WTC11 (cell line): ENCODE measurements at regions not wholly inside any gene's neighbourhood (a gene's known extent, or its start where the extent isn't known, plus 50 kb on each side); places are given as distances from the start of the nearest gene placed in this dataset.

Experiments used
- ATAC-seq: fragments of 200-7000 bp; cut with Tn5 transposase; 2 replicates; pipeline ENCODE4 v1.10.0; 2021; ENCODE audit warnings: mild to moderate bottlenecking, moderate library complexity
- CTCF ChIA-PET: fragments of 300-600 bp; sonication (Branson Sonifier 250); formaldehyde crosslinking; loops from one replicate; lab custom pipeline; 2021; ENCODE audit warnings: antibody characterized with exemption; lab: Charles Lee
- POLR2A ChIA-PET: fragments of 350-600 bp; sonication (Branson Sonifier 250); formaldehyde crosslinking; loops from one replicate; lab custom pipeline; 2021; ENCODE audit warnings: antibody characterized with exemption; lab: Charles Lee
- DNase-seq: peaks from one replicate; pipeline ENCODE4 v3.0.0; 2021; ENCODE audit warnings: low spot score
- H3K27ac Mint-ChIP-seq: 2 replicates; pipeline ENCODE4 v1.8.0; 2021; ENCODE audit warnings: mixed read lengths
- H3K27me3 Mint-ChIP-seq: 2 replicates; pipeline ENCODE4 v1.8.0; 2021; ENCODE audit warnings: low read depth, mild to moderate bottlenecking, moderate library complexity, mixed read lengths
- H3K36me3 Mint-ChIP-seq: 2 replicates; pipeline ENCODE4 v1.8.0; 2021; ENCODE audit warnings: mixed read lengths
- H3K4me1 Mint-ChIP-seq: 2 replicates; pipeline ENCODE4 v1.8.0; 2022; ENCODE audit warnings: mixed read lengths
- H3K4me3 Mint-ChIP-seq: 2 replicates; pipeline ENCODE4 v1.8.0; 2021; ENCODE audit warnings: mild to moderate bottlenecking, moderate library complexity, mixed read lengths
- H3K9me3 Mint-ChIP-seq: 2 replicates; pipeline ENCODE4 v1.8.0; 2021; ENCODE audit warnings: mixed read lengths
- ATF2 ChIP-seq: sonication (generic); formaldehyde crosslinking; IDR thresholded peaks from 2 replicates; pipeline ENCODE4 v1.8.1; 2022; ENCODE audit warnings: low read depth, missing genetic modification reagents, borderline replicate concordance
- ATF6 ChIP-seq: sonication (generic); formaldehyde crosslinking; IDR thresholded peaks from 2 replicates; pipeline ENCODE4 v1.8.1; 2023; ENCODE audit warnings: mild to moderate bottlenecking, missing genetic modification reagents
- CREB1 ChIP-seq: sonication (generic); formaldehyde crosslinking; IDR thresholded peaks from 2 replicates; pipeline ENCODE4 v1.8.0; 2023; ENCODE audit warnings: mild to moderate bottlenecking, missing genetic modification reagents
- CTCF ChIP-seq: fragments of 200-600 bp; IDR thresholded peaks from 2 replicates; pipeline ENCODE4 v1.8.0; 2022; ENCODE audit warnings: antibody characterized with exemption
- ERG ChIP-seq: fragments of 250-450 bp; sonication (Bioruptor Pico); IDR thresholded peaks from 2 replicates; pipeline ENCODE4 v1.8.0; 2021; ENCODE audit warnings: mild to moderate bottlenecking
- ESRRA ChIP-seq: sonication (generic); formaldehyde crosslinking; IDR thresholded peaks from 2 replicates; pipeline ENCODE4 v1.8.1; 2022; ENCODE audit warnings: mild to moderate bottlenecking, missing genetic modification reagents, borderline replicate concordance
- FOXJ3 ChIP-seq: sonication (generic); formaldehyde crosslinking; IDR thresholded peaks from 2 replicates; pipeline ENCODE4 v1.9.0; 2021; ENCODE audit warnings: missing genetic modification reagents, mild to moderate bottlenecking, borderline replicate concordance
- GRHL2 ChIP-seq: fragments of 250-450 bp; sonication (Bioruptor Pico); IDR thresholded peaks from 2 replicates; pipeline ENCODE4 v1.8.0; 2022; ENCODE audit warnings: mild to moderate bottlenecking, moderate library complexity; ENCODE audit not compliant: insufficient replicate concordance, severe bottlenecking
- IRF1 ChIP-seq: sonication (generic); formaldehyde crosslinking; IDR thresholded peaks from 2 replicates; pipeline ENCODE4 v1.8.0; 2023; ENCODE audit warnings: missing genetic modification reagents
- JUN ChIP-seq: sonication (generic); formaldehyde crosslinking; IDR thresholded peaks from 2 replicates; pipeline ENCODE4 v1.8.0; 2023; ENCODE audit warnings: mild to moderate bottlenecking, missing genetic modification reagents
- MAX ChIP-seq: sonication (generic); formaldehyde crosslinking; IDR thresholded peaks from 2 replicates; pipeline ENCODE4 v1.8.0; 2022; ENCODE audit warnings: mild to moderate bottlenecking, missing genetic modification reagents
- MLX ChIP-seq: sonication (generic); formaldehyde crosslinking; IDR thresholded peaks from 2 replicates; pipeline ENCODE4 v1.8.1; 2023; ENCODE audit warnings: mild to moderate bottlenecking, missing genetic modification reagents, moderate library complexity
- NFATC4 ChIP-seq: fragments of 250-450 bp; sonication (Bioruptor Pico); IDR thresholded peaks from 2 replicates; pipeline ENCODE4 v1.9.0; 2021; ENCODE audit warnings: mild to moderate bottlenecking
- NFYB ChIP-seq: sonication (generic); formaldehyde crosslinking; conservative IDR thresholded peaks from 2 replicates; pipeline ENCODE4 v1.8.0; 2022; ENCODE audit warnings: low read depth, missing genetic modification reagents
- NR3C1 ChIP-seq: sonication (generic); formaldehyde crosslinking; conservative IDR thresholded peaks from 2 replicates; pipeline ENCODE4 v1.8.1; 2023; ENCODE audit warnings: low read depth, mild to moderate bottlenecking, missing genetic modification reagents
- RORB ChIP-seq: fragments of 250-450 bp; sonication (Bioruptor Pico); IDR thresholded peaks from 2 replicates; pipeline ENCODE4 v1.9.0; 2021; ENCODE audit warnings: mild to moderate bottlenecking
- STAT6 ChIP-seq: sonication (generic); formaldehyde crosslinking; conservative IDR thresholded peaks from 2 replicates; pipeline ENCODE4 v1.8.1; 2023; ENCODE audit warnings: mild to moderate bottlenecking, low read depth, missing genetic modification reagents, moderate library complexity
- TEAD4 ChIP-seq: sonication (generic); formaldehyde crosslinking; IDR thresholded peaks from 2 replicates; pipeline ENCODE4 v1.8.0; 2022; ENCODE audit warnings: mild to moderate bottlenecking, missing genetic modification reagents
- ZBTB21 ChIP-seq: sonication (generic); formaldehyde crosslinking; IDR thresholded peaks from 2 replicates; pipeline ENCODE4 v1.8.1; 2023; ENCODE audit warnings: mild to moderate bottlenecking, missing genetic modification reagents, borderline replicate concordance
- ZNF219 ChIP-seq: sonication (generic); formaldehyde crosslinking; IDR thresholded peaks from 2 replicates; pipeline ENCODE4 v1.8.0; 2023; ENCODE audit warnings: missing genetic modification reagents, mild to moderate bottlenecking, borderline replicate concordance
- ZNF263 ChIP-seq: sonication (generic); formaldehyde crosslinking; IDR thresholded peaks from 2 replicates; pipeline ENCODE4 v1.8.1; 2022; ENCODE audit warnings: low read depth, mild to moderate bottlenecking, moderate library complexity, missing genetic modification reagents
- ZNF317 ChIP-seq: sonication (generic); formaldehyde crosslinking; IDR thresholded peaks from 2 replicates; pipeline ENCODE4 v1.8.1; 2023; ENCODE audit warnings: low read depth, mild to moderate bottlenecking, moderate library complexity, missing genetic modification reagents, borderline replicate concordance
- ZNF396 ChIP-seq: fragments of 250-450 bp; sonication (Bioruptor Pico); IDR thresholded peaks from 2 replicates; pipeline ENCODE4 v1.8.0; 2021; ENCODE audit warnings: mild to moderate bottlenecking, moderate library complexity, borderline replicate concordance

- TF ChIP-seq ERG (CRISPR knock-in tag), result no peak
- TF ChIP-seq NFYB (CRISPR knock-in tag), result no peak
- no peak for TF ChIP-seq GRHL2 (CRISPR knock-in tag)
- TF ChIP-seq IRF1 (CRISPR knock-in tag), result no peak
- no peak for TF ChIP-seq JUN
- no peak for TF ChIP-seq FOXJ3 (CRISPR knock-in tag)
- TF ChIP-seq NR3C1 (CRISPR knock-in tag), result no peak
- TF ChIP-seq TEAD4 (CRISPR knock-in tag), result no peak
- no peak for TF ChIP-seq RORB
- no peak for TF ChIP-seq NFATC4
- TF ChIP-seq STAT6, result no peak
- no peak for TF ChIP-seq CREB1 (CRISPR knock-in tag)
These were observed 983.0 kb upstream of the LRFN5 start (continued) for GRCh38 chr14:40623643-40624042.

GRCh38 chr14:40618225-40618898, 988.3 kb upstream of the LRFN5 start:
- DNase-seq (no peak), ATAC-seq (peak; percentile 66)
- POLR2A ChIA-PET, result no interaction called here
- H3K9me3 Mint-ChIP-seq, result no peaks in the 10 kb centered on the region
- H3K36me3 Mint-ChIP-seq, result no peaks in the 10 kb centered on the region
- H3K27me3 Mint-ChIP-seq, result no peaks in the 10 kb centered on the region
- H3K4me3 Mint-ChIP-seq, result no peak overlapping the region
- peaks cover 48% of the 10 kb centered on the region for H3K4me1 Mint-ChIP-seq
- CTCF ChIA-PET, result no interaction called here
- H3K27ac Mint-ChIP-seq, result no peak overlapping the region
- TF ChIP-seq ATF2 (CRISPR knock-in tag), result no peak
- TF ChIP-seq ZBTB21 (CRISPR knock-in tag), result no peak
- TF ChIP-seq ZNF317 (CRISPR knock-in tag), result no peak
- no peak for TF ChIP-seq MAX (CRISPR knock-in tag)
- no peak for TF ChIP-seq ZNF219 (CRISPR knock-in tag)
- TF ChIP-seq ATF6 (CRISPR knock-in tag), result no peak
- TF ChIP-seq CREB1 (CRISPR knock-in tag), result no peak
- no peak for TF ChIP-seq CTCF
- no peak for TF ChIP-seq ZNF263 (CRISPR knock-in tag)
- TF ChIP-seq ESRRA (CRISPR knock-in tag), result no peak
- TF ChIP-seq MLX (CRISPR knock-in tag), result no peak
- TF ChIP-seq ZNF396 (CRISPR knock-in tag), result no peak
- TF ChIP-seq ERG (CRISPR knock-in tag), result no peak
- no peak for TF ChIP-seq NR3C1 (CRISPR knock-in tag)
